Glomerular visceral epithelial cell (primary cell): ENCODE measurements at regions not wholly inside any gene's neighbourhood (a gene's known extent, or its start where the extent isn't known, plus 50 kb on each side); places are given as distances from the start of the nearest gene placed in this dataset.
"Not testable (repeated sequence)": the region's sequence is repeated elsewhere in the genome, so short reads cannot be mapped to it uniquely, and the experiment has no call there.

ENCODE experiments used
- DNase-seq: peaks from one replicate; pipeline ENCODE4 v3.0.0-alpha.2; 2016; ENCODE audit errors: extremely low spot score

DNA sequence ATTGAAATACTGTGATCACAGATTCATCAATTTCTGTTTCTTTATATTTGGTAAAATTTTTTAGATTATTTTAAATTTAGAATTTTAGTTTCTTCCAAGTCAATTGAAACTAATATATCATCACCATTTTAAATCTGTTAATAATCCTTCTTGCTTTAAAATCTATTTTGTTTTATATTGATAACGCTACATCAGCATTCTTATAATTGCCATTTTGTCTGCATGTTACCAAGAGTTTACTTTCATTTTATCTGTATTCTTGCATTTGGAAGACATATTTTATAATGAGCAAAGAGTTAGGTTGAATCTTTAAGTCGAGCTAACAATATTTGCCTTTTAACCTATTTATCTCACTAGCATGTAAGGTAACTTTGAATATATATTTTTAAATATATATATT, 890.6 kb downstream of the DNAJB9 start:
- no peak for DNase-seq

- no peak for DNase-seq
Measured at GRCh38 chr7:109462171-109462570, 892.5 kb downstream of the DNAJB9 start.

GRCh38 chr7:109467729-109468128, 898.1 kb downstream of the DNAJB9 start:
- not testable (repeated sequence) for DNase-seq

DNA sequence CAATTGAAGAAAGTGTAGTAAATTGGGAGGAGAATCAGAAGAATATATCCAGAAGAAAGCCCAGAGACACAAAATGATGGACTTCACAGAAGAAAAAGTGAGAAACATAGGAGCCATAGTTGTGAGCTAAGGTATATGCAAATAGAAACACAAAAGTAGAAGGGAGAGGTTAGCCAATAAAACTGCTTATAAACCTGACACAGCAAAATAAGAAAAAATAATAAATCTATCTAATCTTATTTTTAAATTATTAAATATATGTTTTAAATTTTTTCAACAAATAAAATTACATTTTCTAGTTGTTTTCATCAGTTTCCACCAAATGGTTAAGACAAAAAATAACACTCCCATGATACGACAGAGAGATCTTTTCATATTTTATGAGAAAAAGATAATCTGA, 903.5 kb downstream of the DNAJB9 start:
- no peak for DNase-seq

- DNase-seq: no peak
Measured at GRCh38 chr7:109476409-109476808, 906.7 kb downstream of the DNAJB9 start.

DNA sequence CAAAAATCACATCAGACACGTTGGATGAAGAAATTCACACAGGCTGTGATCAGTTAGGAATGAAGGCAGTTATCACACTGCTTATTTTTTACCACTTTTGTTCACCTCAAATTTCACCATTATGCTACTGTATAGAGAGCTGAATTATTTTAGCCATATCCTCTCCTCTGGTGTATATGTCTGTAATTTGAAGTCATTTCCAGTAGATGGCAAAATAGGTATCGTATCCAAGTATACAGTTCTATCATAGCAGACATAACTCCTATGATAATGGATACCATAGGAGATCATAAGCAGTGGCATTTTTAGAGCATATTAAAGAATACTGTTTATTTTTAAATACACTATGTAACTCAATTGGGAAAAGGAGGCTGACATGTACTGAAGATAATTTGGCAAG, 909.7 kb downstream of the DNAJB9 start:
- no peak for DNase-seq

DNA sequence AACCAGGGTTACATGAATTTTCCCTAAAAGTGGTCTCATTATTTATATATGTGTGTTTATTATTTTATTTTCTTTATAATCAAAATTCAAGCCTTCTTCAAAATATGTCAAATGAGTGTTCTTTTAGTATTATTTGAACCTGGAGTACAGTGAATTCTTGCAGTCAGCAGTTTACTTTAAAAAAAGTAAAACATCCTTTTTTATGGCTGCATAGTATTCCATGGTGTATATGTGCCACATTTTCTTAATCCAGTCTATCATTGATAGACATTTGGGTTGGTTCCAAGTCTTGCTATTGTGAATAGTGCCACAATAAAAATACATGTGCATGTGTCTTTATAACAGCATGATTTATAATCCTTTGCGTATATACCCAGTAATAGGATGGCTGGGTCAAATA, 920.9 kb downstream of the DNAJB9 start:
- DNase-seq: not testable (repeated sequence)

DNA sequence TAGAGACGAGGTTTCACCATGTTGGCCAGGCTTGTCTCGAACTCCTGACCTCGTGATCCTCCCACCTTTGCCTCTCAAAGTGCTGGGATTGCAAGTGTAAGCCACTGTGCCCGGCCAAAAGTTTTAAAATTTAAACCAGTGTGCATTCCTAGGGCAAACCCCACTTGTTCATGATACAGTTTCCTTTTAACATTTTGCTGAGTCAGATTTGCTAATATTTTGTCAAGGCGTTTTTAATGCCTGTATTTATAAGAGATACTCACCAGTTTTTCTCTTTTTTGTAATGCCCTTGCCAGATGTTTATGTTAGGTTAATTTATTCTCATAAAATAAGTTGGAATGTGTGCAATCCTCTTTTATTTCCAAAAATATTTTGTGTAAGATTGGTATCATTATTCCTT, 927.4 kb downstream of the DNAJB9 start:
- DNase-seq: no peak

DNA sequence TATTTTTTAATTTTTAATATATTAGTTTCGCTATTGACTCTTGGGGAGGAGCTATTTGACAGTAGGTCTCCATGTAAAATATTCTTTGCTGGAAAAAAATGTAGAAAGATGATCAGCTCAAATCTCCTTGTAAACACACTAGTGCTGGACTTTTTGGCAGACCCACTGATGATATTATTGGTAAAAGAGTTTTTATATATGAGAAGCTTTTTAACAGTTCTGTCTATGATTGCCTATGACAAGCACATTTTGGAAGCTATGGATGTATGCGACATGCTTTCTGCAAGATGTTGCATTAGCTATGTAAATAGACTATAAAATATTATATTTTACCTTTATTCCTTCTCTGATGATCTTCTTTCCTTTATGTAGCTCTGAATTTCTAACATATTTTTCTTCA, 928.5 kb downstream of the DNAJB9 start:
- DNase-seq: no peak

DNA sequence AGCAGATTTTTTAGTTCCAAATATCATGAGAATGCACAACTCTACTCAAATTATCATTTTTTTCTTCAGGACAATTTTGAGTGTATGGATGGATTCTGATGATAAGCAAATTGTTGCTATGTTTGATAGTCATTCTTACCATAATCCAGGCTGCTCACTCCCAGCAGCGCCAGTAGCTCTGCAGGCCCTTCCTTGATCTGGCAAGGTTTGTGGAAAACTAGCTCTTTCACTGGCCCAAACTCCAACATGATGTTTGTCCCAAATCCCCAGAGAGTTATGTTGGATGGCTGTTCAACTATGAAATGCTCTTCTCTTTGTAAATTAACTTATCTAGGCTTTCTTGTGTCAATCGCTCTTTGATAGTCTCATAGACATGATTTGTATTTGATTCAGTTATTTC, 933.7 kb downstream of the DNAJB9 start:
- no peak for DNase-seq

DNA sequence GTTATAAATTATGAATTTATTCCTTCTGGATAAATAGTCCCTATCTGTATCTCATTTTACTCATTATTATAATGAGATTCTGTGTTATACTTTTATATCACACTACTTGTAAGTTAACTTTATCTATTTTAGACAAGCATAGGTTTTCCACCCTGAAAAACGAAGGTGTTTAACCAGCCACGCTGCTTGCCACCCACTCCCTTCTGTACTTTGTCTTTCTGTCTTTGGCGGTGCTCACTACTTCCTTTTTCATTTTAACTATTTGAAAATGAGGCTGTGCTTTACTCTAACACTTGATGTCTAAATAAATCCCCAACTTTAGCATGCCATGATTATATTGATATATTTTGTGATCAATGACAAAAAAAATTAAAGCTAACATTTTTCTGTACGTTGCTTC, 952.9 kb downstream of the DNAJB9 start:
- no peak for DNase-seq

DNA sequence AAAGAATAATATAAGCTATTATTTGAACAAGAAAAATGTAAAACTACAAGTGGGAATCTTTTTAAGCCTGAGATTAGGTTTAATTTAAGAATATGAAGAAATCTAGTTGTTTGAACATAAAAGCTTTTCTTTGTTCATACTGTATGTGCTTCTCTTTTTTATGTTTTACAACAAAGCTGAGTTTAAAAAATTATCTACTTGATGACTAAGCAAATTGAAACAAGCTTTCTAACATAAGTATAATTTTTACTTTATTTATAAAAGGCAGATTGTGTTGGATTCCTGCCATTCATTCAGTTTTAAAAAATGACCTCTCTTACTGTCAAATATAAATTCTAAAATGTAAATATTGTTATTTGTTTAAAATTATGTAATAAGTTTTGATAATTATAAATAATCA, 958.2 kb downstream of the DNAJB9 start:
- no peak for DNase-seq

GRCh38 chr7:109529712-109530111, 960.0 kb downstream of the DNAJB9 start:
- no peak for DNase-seq

- DNase-seq: no peak
Measured at GRCh38 chr7:109532262-109532992, 962.8 kb downstream of the DNAJB9 start.

- no peak for DNase-seq
Measured at GRCh38 chr7:109545686-109546085, 976.0 kb downstream of the DNAJB9 start.

- no peak for DNase-seq
Measured at GRCh38 chr7:109549471-109550193, 980.0 kb downstream of the DNAJB9 start.

DNA sequence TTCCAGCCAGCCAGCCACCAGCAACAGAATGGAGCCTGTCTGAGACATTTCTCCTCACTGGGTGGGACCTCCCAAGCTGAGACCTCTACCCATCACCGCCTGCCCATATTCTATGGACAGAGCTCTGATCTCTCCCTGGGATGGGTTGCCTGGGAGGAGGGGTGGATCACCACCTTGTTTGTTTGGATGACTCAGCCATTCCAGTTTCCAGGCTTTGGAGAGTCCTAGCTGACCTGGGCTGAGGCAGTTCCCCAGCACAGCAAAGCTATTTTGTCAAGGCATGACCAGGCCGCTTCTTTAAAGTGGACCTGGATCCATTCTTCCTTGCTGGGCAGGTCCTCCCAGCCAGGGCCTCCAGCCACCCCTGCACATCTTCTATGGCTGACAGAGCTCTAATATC, 982.3 kb downstream of the DNAJB9 start:
- no peak for DNase-seq

DNA sequence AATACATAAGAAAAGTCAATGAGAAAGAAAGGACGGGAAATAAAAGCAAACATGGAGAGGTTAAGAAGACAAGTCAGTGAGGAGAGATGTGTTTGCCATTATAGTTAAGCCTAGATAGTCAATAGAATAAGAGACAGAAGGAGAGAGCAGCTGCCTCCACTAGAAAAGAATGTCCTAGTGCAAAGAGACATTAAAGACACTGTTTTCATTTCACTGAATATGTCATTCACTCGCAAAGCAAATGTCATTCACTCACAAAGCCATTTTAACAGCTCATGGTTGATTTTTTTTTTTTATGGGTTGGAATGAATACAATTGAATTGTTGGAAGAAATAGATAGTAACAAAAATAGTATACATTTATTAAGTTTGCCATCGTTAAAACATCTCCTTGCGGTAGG, 1007.6 kb downstream of the DNAJB9 start:
- no peak for DNase-seq

DNA sequence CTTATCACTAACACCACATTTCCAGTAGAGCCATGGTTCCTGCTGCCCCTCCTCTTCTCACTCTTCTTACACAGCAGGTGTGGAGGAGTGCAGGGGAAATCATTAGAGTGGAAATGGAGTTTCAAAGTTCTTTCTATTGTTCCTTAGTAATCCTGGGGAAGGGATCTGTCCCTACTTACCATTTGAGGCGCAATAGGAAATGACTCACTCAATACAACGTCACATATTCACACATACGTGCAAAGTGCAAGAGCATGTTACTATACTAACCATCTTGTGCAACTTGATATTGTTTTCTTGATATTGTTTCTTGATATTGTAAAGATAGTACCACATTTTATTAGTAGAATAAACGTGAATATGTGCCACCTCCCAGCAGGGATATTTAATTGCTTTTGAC, 1010.2 kb downstream of the DNAJB9 start:
- DNase-seq: no peak

GRCh38 chr7:109582211-109582610, 1012.5 kb downstream of the DNAJB9 start:
- no peak for DNase-seq

DNA sequence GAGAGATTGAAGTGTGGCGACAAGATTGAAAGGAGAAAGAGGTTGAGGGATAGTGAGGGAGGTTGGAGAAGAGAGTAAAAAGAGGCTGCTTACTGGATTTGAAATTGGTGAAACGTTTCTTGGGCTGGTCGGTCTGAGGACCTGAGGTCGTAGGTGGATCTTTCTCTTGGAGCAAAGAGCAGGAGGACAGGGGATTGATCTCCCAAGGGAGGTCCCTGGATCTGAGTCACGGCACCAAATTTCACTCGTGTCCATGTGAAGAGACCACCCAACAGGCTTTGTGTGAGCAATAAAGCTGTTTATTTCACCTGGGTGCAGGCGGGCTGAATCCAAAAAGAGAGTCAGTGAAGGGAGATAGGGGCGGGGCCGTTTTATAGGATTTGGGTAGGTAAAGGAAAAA, 1027.3 kb downstream of the DNAJB9 start:
- not testable (repeated sequence) for DNase-seq

DNA sequence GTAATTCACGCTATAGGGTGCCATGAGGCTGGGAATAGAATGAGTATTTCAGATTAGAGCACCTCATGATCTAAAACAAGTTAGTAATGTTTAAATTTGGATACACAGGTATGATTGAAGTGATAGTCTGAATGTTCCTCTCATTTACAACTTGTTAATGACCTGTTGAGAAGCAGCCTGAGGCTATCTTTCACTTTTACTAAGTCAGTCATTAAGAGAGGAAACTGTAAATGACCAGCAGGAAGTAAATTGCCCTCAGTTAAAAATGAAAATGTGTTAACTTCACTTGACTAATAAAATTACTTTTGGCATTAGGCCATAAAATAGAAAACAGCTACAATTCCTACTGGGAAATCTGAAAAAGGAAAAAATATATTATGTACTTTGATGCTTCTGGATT, 1042.0 kb downstream of the DNAJB9 start:
- no peak for DNase-seq

GRCh38 chr7:109616551-109617069, 1046.9 kb downstream of the DNAJB9 start:
- DNase-seq: no peak
